ENCODE measurements at regions not wholly inside any gene's neighbourhood (a gene's known extent, or its start where the extent isn't known, plus 50 kb on each side); places are given as distances from the start of the nearest gene placed in this dataset.
"Not testable (repeated sequence)": the region's sequence is repeated elsewhere in the genome, so short reads cannot be mapped to it uniquely, and the experiment has no call there.

DNA sequence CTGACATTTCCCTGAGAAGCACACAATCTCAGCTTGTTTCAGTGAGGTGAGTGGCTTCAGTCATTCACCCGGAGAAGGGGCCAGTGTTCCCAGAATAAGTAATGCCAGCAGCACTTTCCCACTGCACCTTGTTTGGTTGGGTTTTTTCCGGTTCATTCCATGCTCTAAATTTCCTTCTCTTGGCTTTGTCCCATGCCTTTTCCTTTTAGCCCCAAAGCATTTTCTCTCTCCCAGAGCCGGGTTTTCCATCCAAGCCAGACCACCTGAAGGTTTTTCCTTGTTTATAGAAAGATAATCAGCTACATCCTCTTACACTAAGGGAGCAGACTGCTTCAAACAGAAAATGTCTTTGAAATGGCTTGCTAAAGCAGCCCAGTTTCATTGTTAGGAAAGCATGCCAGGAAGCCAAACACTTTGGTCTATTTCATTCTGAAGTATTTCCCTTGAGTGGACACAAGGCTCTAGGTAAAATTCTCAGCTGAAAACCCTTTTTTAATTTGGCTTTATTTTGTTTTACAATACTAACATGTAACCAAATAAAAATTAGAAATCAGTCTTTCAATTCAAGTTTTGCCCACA, 501.6 kb downstream of the DTWD2 start:
- no peak overlapping the region for H3K4me3 Mint-ChIP-seq
- no peak for DNase-seq (ENCODE audit: low spot score)
- no peaks in the 10 kb centered on the region for H3K36me3 Mint-ChIP-seq
- no peak overlapping the region for H3K27ac Mint-ChIP-seq
- H3K27me3 Mint-ChIP-seq = no peaks in the 10 kb centered on the region
- H3K9me3 Mint-ChIP-seq = peaks cover 21% of the 10 kb centered on the region
- no peak for ATAC-seq
- no peaks in the 10 kb centered on the region for H3K4me1 Mint-ChIP-seq (ENCODE audit: low read depth in 2 of 2)

DNA sequence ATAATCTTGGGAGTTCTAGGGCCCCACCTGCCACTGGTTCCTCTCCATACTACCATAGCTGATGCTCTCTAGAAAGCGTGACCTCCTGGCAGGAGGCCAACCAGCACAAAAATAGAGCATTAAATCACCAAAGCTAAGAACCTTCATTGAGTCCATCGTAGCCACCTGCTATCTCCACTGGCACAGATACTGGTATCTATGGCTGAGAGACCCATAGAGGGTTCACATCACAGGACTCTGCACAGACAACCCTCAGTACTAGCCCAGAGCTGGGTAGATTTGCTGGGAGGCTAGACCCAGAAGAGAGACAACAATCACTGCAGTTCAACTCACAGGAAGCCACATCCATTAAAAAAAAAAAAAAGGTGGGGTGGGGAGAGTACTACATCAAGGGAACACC, 509.1 kb downstream of the DTWD2 start:
- Mint-ChIP-seq H3K4me1 (ENCODE audit: low read depth in 2 of 2) (no peaks in the 10 kb centered on the region), H3K4me3 (no peak overlapping the region), H3K36me3 (no peaks in the 10 kb centered on the region), H3K27me3 (no peaks in the 10 kb centered on the region), H3K27ac (no peak overlapping the region), H3K9me3 (peaks cover 32% of the 10 kb centered on the region)
- DNase-seq (ENCODE audit: low spot score) (no peak), ATAC-seq (no peak)

DNA sequence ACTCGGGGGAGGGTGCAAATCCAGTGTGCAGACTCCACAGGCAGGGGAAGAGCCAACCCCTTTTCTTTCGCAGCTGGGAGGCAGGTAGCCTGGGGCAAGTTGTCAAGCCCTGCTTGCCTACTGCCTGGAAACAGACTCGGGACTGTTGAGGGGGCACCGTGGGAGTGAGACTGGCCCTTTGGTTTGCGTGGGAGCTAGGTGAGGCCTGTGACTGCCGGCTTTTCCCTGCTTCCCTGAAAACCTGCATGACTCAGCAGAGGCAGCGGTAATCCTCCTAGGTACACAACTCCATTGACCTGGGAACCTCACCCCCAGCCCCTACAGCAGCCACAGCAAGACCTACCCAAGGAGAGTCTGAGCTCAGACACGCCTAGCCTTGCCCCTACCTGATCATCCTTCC, 509.5 kb downstream of the DTWD2 start:
- DNase-seq (ENCODE audit: low spot score) = no peak
- H3K36me3 Mint-ChIP-seq = no peaks in the 10 kb centered on the region
- peaks cover 33% of the 10 kb centered on the region for H3K9me3 Mint-ChIP-seq
- no peak for ATAC-seq
- H3K4me3 Mint-ChIP-seq = no peak overlapping the region
- no peaks in the 10 kb centered on the region for H3K27me3 Mint-ChIP-seq
- H3K4me1 Mint-ChIP-seq (ENCODE audit: low read depth in 2 of 2) = no peaks in the 10 kb centered on the region
- H3K27ac Mint-ChIP-seq = no peak overlapping the region

DNA sequence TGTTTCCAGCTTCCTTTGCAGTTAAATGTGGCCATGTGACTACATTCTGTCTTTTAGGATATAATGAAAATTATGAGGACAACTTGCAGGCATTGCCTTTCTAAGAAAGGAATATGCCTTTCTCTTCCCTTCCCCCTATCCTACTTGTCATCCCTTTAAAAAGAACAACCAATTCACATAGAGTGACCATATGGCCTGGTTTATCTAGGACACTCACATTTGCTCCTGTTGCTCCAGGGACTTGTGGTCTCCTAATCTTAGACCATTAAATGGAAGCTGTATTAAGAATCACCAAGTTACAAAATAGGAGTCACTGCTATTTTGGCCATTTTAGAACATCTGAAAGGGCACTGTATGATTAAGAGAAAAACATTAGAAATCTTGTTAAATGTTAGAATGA, 520.3 kb downstream of the DTWD2 start:
- DNase-seq (ENCODE audit: low spot score) (no peak), ATAC-seq (no peak)
- H3K36me3 Mint-ChIP-seq = no peaks in the 10 kb centered on the region
- H3K9me3 Mint-ChIP-seq = peaks cover 10% of the 10 kb centered on the region
- no peaks in the 10 kb centered on the region for H3K4me1 Mint-ChIP-seq (ENCODE audit: low read depth in 2 of 2)
- H3K27ac Mint-ChIP-seq = no peak overlapping the region
- no peaks in the 10 kb centered on the region for H3K27me3 Mint-ChIP-seq
- H3K4me3 Mint-ChIP-seq = no peak overlapping the region

DNA sequence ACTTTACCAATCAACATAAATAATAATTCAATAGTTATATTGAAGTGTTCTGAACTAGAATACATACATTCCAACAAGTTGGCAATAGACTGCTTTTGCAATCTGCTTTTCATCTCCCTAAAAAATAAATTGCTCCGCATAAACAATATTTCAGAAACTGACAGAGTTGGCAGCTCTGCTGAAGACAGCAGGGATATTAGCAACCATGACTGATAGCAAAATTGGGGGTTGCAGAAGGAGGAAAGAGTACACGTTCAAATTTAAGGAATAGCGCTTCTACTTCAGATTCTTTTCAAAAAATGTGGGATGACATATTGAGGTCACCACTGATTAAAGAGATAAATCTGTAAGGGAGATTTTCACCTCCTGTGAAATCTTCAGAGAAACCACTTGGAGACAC, 521.2 kb downstream of the DTWD2 start:
- peaks cover 10% of the 10 kb centered on the region for H3K9me3 Mint-ChIP-seq
- ATAC-seq (no peak), DNase-seq (ENCODE audit: low spot score) (no peak)
- no peak overlapping the region for H3K27ac Mint-ChIP-seq
- H3K27me3 Mint-ChIP-seq = no peaks in the 10 kb centered on the region
- no peak overlapping the region for H3K4me3 Mint-ChIP-seq
- no peaks in the 10 kb centered on the region for H3K36me3 Mint-ChIP-seq
- no peaks in the 10 kb centered on the region for H3K4me1 Mint-ChIP-seq (ENCODE audit: low read depth in 2 of 2)

DNA sequence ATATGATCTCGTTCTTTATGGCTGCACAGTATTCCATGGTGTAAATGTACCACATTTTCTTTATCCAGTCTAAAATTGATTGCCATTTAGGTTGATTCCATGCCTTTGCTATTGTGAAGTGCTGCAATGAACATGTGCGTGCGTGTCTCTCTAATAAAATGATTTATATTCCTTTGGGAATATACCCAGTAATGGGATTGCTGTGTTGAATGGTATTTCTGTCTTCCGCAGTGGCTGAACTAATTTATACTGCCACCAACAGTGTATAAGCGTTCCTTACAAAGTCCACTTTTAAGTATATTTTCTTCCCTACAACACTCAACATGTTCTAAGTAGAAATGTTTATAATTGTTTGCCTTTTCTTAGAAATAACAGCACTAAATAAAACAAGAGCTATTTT, 521.9 kb downstream of the DTWD2 start:
- Mint-ChIP-seq H3K27me3 (no peaks in the 10 kb centered on the region), H3K4me1 (ENCODE audit: low read depth in 2 of 2) (no peaks in the 10 kb centered on the region), H3K27ac (no peak overlapping the region), H3K36me3 (no peaks in the 10 kb centered on the region), H3K4me3 (no peak overlapping the region), H3K9me3 (peaks cover 10% of the 10 kb centered on the region)
- ATAC-seq = no peak
- no peak for DNase-seq (ENCODE audit: low spot score)

DNA sequence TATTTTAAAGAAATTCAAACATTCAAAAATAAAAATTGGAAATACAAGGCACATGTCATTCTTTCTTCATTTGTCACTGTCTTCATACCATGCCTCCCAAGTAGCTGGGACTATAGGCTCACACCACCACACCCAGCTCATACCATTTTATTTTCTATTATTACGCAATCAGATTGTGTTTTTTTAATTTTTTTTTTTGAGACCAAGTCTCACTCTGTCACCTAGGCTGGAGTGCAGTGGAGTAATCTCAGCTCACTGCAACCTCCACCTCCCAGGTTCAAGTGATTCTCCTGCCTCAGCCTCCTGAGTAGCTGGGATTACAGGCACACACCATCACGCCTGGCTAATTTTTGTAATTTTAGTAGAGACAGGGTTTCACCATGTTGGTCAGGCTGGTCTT, 526.1 kb downstream of the DTWD2 start:
- H3K4me3 Mint-ChIP-seq; H3K27ac Mint-ChIP-seq; H3K4me1 Mint-ChIP-seq (ENCODE audit: low read depth in 2 of 2); H3K27me3 Mint-ChIP-seq; DNase-seq (ENCODE audit: low spot score); H3K9me3 Mint-ChIP-seq; H3K36me3 Mint-ChIP-seq; ATAC-seq: not testable (repeated sequence)

DNA sequence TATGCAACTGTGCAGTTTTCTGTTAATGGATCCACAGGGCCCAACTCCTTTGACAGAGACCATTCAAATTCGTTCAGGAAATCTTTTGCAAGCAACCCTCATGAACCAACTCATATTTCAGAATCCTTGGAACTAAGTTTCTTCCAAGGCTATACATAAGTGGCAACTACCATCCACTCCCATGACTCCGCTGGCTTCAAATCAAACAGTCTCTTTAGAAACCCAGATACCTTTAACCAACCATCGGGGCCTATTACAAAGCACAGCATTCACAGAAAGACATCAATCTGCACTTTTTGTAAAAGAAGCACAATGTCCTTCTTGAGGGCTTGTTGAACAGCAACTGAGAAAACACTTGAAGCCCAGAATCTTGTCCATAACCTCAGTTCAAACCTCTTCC, 526.9 kb downstream of the DTWD2 start:
- Mint-ChIP-seq H3K36me3 (no peaks in the 10 kb centered on the region), H3K4me3 (no peak overlapping the region), H3K27ac (no peak overlapping the region), H3K4me1 (ENCODE audit: low read depth in 2 of 2) (no peaks in the 10 kb centered on the region), H3K9me3 (no peaks in the 10 kb centered on the region), H3K27me3 (no peaks in the 10 kb centered on the region)
- DNase-seq (ENCODE audit: low spot score) (no peak), ATAC-seq (no peak)

DNA sequence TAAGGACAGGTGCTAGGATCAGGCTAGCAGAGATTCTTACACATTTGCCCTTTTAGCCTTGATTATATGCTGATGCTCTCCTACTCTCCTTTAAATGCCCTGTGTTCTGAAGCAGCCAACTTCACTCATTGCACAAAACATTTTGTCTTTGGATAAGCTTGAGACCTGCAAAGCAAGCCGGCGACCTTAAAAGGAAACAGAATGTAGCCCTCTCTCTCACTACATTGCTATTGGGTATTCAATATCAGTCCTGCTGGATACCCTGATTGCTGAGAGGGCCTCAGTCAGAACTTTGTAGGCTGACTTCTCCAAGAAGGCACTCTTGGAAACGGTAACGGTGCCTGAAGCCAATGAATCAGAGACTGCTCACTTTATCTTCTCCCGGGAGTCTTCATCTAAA, 528.9 kb downstream of the DTWD2 start:
- H3K9me3 Mint-ChIP-seq = peaks cover 7% of the 10 kb centered on the region
- no peaks in the 10 kb centered on the region for H3K36me3 Mint-ChIP-seq
- H3K27ac Mint-ChIP-seq = no peak overlapping the region
- no peaks in the 10 kb centered on the region for H3K4me1 Mint-ChIP-seq (ENCODE audit: low read depth in 2 of 2)
- no peak for DNase-seq (ENCODE audit: low spot score)
- H3K4me3 Mint-ChIP-seq = no peak overlapping the region
- no peak for ATAC-seq
- H3K27me3 Mint-ChIP-seq = no peaks in the 10 kb centered on the region

DNA sequence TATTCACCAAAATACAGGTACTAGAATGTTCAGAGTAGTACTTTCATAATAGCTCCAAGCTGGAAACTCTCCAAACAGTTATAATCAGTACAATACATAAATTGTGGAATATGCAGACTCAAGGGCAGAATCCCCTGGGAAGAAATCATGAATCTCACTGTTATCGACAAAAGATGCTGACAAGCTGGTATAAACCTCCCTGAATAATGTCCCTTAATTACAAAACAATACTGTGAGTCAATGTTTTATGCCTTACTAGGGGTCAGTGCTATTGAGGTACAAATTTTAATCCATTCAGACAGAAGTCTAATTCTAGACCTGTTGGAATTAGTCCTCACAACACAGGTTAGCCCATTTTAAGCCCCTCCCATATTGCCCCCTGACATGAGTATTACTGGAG, 532.3 kb downstream of the DTWD2 start:
- ATAC-seq (no peak), DNase-seq (ENCODE audit: low spot score) (no peak)
- Mint-ChIP-seq H3K9me3 (peaks cover 8% of the 10 kb centered on the region), H3K36me3 (no peaks in the 10 kb centered on the region), H3K4me3 (no peak overlapping the region), H3K27me3 (no peaks in the 10 kb centered on the region), H3K4me1 (ENCODE audit: low read depth in 2 of 2) (no peaks in the 10 kb centered on the region), H3K27ac (no peak overlapping the region)

DNA sequence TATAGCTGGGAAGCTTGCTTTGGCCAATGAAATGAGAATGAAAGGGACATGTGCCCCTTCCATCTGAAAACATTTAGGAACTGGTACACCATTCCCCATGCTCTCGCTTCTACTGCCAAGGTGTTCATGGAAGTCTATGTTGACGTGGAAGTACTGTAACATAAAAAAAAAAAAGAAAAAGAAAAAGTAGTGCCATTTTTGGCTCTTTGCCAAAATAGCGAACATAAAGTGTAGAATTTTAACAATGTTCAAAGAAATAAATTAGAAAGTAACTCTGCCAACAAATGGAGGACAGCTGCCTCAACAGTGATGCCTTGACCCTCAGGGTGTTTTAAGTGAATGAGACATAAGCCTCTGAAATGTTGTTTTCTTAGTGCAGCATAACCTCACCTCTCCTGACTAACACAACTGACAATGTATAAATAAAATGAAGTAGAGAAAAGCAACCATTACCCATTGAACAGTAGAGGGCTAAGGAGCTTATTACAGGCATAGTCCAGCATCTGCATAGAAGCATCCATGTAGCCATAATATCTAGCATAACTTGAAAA, 536.6 kb downstream of the DTWD2 start:
- Mint-ChIP-seq H3K36me3 (no peaks in the 10 kb centered on the region), H3K27ac (no peak overlapping the region), H3K4me1 (ENCODE audit: low read depth in 2 of 2) (no peaks in the 10 kb centered on the region), H3K9me3 (peaks cover 8% of the 10 kb centered on the region), H3K27me3 (no peaks in the 10 kb centered on the region), H3K4me3 (no peak overlapping the region)
- no peak for DNase-seq (ENCODE audit: low spot score)
- no peak for ATAC-seq

DNA sequence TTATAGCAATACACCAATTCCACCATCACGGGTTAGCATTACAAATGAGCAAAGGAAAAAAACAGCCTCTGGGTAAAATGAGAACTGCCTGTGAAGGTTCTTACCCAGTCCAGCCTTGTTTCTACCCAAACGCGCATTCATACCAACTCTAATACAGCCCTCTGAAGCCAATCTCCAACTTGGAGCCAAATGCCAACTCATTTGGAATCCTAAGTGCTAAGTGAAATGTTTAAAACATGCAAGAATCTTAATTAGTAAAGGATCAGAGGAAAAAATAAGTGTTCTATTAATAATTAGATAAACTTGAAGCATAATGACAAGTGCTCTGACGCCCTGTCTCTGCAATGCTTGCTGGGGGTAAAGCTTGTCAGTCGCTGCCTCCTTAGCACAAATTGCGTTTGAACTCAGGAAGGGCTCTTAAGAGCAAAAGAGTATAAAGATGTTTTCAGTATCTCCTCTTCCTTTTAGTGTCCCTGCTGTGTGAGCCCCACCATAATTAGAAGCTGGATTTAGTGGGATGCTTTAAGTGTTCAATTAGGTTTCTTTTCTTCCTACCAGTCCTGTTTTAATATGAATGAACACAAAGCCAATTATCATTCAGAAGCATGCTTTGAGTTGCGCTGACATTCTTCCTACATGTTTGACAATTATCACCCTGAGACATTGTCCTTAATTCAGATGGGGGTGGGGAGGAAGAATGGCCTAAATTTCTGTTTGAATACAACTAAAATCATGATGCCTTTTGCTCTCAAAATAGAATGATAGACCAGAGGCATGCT, 537.6 kb downstream of the DTWD2 start:
- ATAC-seq (no peak), DNase-seq (ENCODE audit: low spot score) (no peak)
- no peaks in the 10 kb centered on the region for H3K27me3 Mint-ChIP-seq
- H3K36me3 Mint-ChIP-seq = no peaks in the 10 kb centered on the region
- no peaks in the 10 kb centered on the region for H3K4me1 Mint-ChIP-seq (ENCODE audit: low read depth in 2 of 2)
- H3K9me3 Mint-ChIP-seq = peaks cover 8% of the 10 kb centered on the region
- H3K4me3 Mint-ChIP-seq = no peak overlapping the region
- H3K27ac Mint-ChIP-seq = no peak overlapping the region

DNA sequence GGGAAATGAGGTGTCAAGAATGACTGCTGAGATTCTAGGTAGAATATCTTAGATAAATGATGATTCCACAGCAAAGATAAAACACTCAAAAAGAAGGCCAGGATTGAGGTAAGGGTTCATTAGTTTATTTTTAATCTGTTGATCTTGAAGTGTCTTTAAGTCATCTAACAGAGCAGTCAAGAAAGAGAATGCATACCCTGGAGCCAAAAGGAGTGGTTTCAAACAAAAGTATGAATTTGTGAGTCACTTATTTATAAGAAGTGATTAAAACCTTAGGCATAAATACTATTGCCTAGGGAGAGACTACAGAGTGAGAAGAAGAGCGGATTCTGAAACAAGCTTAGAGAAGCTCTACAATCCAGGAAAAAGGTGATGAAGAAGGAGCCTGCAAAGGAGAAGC, 541.0 kb downstream of the DTWD2 start:
- H3K27me3 Mint-ChIP-seq = no peaks in the 10 kb centered on the region
- no peak overlapping the region for H3K27ac Mint-ChIP-seq
- DNase-seq (ENCODE audit: low spot score) = no peak
- no peaks in the 10 kb centered on the region for H3K9me3 Mint-ChIP-seq
- H3K36me3 Mint-ChIP-seq = no peaks in the 10 kb centered on the region
- ATAC-seq = no peak
- H3K4me3 Mint-ChIP-seq = no peak overlapping the region
- H3K4me1 Mint-ChIP-seq (ENCODE audit: low read depth in 2 of 2) = no peaks in the 10 kb centered on the region

DNA sequence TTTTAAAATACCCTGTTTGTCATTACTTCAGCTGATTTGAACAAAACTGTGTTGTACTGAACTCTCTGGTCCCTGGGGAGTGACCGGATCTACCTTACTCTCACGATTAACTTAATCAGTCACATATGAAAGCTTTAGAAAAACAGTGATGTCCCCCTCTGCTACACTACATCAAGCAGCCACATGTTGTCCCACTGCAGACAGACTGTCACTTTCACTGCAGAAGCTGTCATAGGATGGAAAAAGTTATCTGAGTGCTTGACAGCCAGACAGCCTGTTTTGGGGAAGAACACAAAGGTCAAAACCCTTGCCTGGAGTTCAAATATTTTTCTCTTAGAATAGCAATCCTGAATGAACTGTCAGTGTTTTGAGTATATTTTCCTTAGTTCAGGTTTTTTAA, 546.4 kb downstream of the DTWD2 start:
- Mint-ChIP-seq H3K27ac (no peak overlapping the region), H3K9me3 (peaks cover 3% of the 10 kb centered on the region), H3K4me1 (ENCODE audit: low read depth in 2 of 2) (no peaks in the 10 kb centered on the region), H3K36me3 (no peaks in the 10 kb centered on the region), H3K4me3 (no peak overlapping the region), H3K27me3 (no peaks in the 10 kb centered on the region)
- ATAC-seq (no peak), DNase-seq (ENCODE audit: low spot score) (no peak)

DNA sequence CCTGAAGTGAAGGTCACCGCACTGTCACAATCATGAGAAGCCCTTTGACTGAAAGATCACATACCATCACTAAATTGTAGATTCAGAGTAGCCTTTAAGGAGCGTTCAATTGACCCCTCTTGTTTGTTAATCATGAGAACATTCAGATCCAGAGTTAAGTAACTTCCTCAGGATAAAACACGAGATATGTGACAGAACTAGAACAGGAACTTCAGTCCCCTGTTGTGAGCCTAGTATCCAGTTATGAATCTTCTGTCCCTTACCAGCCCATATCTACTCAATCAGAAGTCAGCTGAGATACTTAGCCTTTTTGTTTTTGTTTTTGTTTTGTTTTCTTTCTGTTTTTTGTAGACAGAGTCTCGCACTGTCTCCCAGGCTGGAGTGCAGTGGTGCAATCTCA, 547.3 kb downstream of the DTWD2 start:
- H3K4me3 Mint-ChIP-seq = no peak overlapping the region
- no peak for ATAC-seq

More for the DNA sequence above, 547.3 kb downstream of the DTWD2 start:
- no peaks in the 10 kb centered on the region for H3K27me3 Mint-ChIP-seq
- no peaks in the 10 kb centered on the region for H3K4me1 Mint-ChIP-seq (ENCODE audit: low read depth in 2 of 2)
- peaks cover 3% of the 10 kb centered on the region for H3K9me3 Mint-ChIP-seq
- DNase-seq (ENCODE audit: low spot score) = no peak
- no peaks in the 10 kb centered on the region for H3K36me3 Mint-ChIP-seq
- H3K27ac Mint-ChIP-seq = no peak overlapping the region
